ENCODE measurements at regions not wholly inside any gene's neighbourhood (a gene's known extent, or its start where the extent isn't known, plus 50 kb on each side); places are given as distances from the start of the nearest gene placed in this dataset.

DNA sequence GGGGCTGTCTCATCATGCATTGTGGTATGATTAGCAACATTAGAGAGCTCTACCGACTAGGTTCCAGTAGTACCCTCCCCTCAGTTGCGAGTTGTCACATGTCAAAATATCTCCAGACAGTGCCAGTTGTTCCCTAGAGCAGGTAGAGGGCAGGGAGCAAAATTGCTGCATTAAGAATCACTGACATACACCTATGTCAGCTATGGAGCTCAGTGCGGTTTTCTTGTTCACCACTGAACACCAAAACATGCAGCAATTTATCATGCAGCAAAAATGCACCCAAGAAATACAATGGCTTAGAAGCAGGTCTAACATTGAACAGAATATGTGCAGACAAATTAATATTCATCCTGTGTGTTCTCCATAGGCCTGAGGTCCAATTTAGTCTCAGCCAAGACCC, 186.9 kb upstream of the STARD13 start:
- DNase-seq, result no peak

DNA sequence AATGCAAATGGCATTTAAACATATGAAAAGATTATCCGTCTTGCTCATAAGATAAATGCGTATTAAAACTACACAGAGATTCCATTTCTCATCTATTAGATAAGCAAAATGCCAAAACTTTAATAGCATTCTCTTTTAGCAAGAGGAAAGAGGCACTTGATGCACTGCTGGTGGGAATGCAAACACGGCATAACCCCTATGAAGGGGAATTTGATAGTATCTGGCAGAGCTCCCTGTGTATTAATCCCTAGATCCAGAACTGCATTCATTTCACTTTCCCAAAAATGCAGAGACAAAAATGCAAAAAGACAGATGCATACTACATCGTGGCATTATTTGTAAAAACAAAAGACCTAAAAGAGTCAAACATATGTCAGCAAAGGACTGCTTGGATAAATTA, 193.6 kb upstream of the STARD13 start:
- no peak for DNase-seq

DNA sequence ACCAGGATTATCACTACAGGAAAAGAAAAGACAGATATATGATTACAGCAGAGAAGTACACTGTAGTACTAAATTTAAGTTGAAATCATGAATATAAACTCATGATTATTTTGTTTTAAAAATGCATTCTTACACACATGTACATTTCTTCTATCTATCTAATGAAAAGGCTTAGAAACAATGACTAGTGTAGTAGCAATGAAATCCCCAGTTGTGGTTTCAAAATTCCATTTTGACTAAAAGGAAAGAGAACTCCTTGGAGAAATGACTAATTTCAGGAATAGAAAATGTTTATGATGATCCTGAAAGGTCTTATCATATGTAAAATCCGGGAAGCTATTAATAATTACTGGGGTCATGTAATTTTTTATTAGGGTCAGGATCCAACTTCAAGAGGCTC, 195.0 kb upstream of the STARD13 start:
- DNase-seq, result no peak

DNA sequence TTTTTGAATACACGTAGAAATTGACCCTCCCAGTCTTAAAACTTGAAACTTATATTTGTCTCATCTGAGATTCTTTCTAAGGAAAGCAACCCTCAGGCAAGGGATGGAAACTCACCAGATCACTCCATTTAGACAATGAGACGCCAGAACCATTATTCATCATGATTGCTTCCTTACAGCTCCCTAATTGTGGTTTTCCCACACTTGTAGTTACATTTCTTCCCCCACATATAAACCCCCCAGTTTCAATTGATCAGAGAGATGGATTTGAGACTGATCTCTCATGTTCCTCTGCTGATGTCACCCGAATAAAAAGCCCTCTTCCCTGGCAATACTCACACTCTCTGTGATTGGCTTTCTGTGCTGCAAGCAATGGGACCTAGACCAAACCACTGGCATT, 197.9 kb upstream of the STARD13 start:
- DNase-seq, result no peak

DNA sequence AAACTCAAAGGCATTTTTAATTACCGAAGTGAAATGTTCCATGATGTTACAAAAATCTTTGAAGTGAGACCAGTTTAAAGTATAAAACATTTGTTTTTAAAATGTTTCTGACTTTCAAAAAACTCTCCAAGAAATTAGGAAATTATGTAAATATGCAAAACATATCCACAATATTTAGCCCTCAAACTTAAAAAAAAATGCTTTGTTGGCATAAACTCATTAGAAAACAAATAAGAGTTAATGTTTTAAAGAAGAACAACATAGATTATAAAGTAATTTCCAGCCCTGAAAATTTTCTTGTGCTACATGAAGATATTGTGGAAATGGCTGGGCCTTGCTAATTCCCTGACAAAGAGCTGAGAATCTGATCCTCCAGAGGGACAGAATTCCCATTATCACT, 199.7 kb upstream of the STARD13 start:
- no peak for DNase-seq

DNA sequence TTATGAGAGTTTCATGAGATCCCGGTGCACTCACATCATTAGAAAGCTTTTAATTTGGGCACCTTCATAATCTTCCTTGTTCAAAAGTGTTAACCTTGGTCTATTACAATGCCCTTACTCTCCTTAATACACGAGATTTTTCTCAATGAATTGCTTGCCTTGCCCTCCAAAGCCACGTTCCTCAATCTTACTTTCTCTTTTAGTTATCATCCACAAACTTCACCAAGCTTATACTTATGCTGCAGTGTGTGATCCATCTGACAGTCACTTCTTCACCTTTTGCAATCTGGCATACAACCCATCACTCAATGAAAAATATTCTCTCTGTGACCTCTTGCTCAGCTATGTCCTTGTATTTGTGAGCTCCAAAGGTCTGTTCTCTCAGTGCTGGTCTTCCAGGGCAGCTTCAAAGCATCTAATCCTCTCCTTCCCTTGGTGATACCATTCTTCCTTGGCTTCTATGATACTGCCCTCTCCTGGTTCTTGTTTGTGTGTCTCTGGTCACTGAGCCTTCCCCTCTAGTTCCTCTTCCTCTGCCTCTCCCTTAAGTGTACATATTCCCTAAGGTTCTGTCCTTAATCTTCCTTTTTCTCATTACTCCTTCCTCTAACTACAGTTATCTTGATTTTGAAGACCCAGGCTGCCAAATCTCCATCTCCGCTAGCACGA, 202.2 kb upstream of the STARD13 start:
- DNase-seq, result no peak

DNA sequence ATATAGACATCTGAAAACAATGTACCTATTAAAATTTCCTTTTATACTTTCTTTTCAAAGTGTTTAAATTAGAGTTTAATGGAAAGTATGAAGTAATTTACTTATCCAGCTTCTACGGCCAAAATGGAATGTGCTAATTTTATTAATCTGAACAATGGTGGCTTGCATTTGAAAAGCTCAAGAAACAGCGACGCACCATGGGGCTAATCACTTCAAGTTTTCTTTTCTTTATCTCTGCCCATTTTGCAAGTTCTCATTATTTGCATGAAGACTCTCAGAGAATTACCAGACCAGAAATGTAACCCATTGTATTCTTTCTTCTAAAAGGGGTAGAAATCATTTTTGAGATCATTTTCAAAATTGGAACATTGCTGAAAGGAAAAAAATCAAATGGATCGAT, 204.0 kb upstream of the STARD13 start:
- DNase-seq, result no peak

DNA sequence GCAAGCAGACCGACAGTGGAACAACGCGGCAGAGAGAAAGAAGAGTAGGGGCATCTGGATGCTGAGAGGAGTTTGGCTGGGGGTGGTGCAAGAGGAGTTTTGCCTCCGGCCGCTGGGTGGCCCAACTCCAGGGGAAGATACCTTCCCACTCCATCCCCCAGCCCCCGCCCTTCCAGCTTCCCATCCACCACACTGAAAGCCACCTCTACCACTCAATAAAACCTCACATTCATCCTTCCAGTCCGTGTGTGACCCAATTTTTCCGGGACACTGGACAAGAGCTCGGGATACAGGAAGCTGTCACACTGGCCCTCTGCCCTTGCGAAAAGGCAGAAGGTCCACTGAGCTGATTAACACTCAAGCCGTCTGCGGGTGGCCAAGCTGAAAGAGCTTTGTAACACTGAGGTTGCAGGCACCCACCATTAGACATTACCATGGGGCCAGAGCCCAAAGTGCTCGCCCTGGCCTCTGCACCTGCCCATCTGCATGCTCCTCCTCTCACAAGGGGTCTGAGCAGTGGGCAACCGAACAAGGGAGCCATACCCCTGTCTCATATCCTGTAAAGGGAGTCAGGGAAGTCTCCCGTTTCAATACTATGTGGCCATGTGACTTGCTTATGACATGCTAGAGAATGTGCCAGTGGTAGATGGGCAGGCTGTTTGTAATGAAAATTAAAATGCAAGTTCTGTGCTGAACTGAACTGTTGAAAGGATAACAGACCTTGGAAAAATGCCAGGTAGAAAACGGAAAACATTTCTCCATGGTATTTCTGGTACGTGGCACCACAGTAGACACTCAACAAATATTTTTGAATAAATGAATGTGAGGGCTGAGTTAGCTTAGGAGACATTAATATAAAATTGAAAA, 205.1 kb upstream of the STARD13 start:
- no peak for DNase-seq

DNA sequence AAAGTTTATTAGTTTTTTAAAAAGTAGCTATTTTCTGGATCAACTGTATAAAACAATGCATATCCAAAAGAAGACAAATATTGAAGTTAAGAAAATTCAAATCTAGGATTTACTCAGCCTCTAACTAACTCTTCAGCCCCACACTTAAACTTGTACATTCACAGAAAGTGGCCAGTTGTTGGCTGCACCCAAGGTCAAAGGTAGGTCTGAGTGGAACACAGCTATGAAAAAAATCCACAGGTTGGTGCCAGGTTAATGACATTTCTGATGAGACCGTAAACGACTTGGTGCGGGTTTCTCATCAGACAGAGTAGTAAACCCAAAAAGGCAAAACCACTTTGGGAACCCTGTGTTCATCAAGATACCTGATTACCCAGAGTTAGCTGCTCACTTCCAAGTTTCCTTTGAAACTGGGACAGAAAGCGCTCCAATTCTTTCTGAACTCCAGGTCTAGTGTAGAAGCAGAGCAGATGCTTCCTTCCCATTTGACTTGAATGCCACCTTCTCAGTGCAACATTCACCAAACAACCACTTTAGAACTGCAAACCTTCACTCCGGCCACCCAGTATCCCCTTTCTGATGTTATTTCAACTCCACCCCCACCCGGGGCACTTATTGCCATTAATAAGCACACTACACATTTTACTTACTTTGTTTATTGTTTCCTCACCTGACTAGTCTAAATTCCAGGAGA, 208.3 kb upstream of the STARD13 start:
- DNase-seq, result no peak

DNA sequence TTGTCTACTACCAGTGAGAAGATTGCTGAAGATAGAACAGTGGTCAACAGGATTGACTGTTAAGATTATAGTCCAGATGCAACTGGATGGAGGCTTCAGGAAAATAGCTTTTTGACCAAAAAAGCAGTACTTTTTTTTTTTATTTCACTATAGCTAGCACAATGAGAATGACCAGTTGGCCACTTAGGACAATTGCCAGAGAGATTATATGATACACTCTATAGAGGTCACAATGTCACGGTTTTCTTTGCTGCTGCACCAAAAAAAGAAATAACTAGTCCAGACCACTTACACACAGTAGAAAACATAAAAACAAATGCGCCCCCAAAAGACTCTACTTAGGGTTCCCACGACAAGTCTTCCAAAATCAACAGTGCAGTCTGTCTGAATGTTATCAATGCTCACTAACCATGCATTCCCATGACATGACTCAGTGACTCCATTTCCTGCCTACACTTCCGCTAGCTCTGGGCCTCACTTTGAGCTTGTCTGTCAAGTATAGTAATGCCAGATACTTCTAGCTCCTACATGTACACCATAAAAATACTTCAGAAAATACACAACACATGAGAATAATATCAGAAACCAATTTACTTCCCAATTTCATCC, 209.1 kb upstream of the STARD13 start:
- no peak for DNase-seq

DNA sequence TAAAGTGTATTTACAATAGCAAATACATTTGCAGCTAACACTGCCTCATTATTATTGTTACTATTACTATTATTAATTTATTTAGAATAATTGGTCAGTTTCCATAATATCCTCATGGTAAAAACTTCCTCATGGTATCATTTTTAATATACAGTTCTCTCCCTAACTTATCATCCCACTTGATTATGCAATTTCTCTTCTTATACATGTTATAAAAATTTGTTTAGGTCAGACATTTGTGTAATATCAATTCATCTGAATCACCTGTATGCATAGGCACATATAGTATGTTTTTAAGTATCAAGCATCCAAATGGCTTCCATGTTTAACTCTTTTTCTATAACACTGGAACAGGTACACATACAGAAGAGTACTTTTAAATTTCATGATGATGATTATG, 210.8 kb upstream of the STARD13 start:
- no peak for DNase-seq

DNA sequence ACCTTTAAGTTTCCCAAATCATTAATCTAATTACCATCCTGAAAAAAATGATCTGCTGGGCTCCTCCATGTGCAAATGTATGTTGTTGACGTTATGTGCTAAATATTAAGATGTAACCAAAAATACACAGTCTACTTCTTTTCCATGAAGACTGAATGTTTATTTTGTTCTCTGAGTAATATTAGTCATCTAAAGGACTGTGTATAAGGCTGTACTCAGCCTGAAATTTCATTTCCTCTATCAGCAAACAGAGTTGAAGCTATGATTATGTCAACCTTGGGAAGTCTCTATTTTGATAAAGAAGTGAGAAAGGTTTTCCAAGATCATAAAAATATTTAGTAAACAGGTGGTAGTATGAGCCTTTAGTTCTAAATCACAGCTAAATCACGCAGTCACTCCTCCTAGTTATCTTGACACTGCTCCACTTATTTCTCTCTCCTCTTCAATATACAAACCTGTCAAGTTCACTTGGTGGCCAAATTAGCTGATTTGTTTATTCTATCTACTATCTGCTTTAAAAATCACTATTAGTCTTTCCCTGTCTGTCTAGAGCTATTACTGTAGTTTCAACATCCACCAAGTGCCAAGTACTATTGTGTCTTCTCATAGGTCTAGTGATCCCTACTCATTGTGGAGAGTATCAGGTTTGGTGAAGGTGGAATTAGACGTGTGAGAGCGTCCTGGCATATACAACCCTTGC, 211.7 kb upstream of the STARD13 start:
- DNase-seq, result no peak

DNA sequence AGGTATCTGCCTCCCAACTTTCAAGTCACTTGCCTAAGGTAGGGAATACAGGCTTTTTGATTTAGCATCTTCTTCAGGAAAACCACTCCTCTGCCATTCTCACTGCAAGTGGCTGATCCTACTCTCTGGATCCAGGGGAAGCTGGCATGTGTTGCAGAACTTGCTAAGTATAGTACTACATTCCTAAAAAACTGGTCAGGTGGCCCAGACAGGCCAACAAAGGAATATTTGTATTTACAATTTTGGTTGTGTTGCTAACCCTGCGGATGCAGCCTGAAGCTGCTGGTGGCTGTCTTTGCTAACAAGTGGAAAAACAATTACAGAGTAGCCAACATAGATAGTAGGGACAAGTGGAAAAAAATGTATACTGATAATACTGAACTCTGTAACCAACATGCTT, 222.5 kb upstream of the STARD13 start:
- no peak for DNase-seq

DNA sequence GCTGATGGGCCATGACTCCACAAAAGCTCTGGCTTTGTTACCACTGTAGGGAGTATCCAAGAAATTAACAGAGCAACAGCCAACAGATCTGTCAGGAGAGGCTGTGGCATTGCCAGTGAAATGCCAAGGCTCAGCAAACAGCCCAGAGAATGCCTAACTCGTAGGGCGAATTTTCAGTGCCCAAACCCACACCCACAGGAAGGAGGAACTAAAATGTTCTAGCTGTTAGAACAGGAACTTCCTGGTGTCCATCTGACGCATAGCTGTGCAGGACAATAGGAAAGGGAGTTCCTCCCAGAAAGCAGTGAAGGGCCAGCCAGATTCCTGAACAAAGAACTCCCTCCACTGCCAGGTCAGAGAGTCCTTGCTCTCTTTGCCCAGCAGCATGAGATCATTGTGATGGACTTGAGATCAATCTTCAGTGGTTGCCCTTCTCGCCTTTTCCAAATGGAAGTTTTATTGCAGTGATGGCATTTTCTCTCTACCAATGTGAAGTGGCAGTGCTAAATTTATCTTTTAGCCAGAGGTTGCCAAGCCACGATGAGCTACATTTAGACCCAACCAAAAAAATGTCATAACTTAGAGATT, 224.2 kb upstream of the STARD13 start:
- no peak for DNase-seq

DNA sequence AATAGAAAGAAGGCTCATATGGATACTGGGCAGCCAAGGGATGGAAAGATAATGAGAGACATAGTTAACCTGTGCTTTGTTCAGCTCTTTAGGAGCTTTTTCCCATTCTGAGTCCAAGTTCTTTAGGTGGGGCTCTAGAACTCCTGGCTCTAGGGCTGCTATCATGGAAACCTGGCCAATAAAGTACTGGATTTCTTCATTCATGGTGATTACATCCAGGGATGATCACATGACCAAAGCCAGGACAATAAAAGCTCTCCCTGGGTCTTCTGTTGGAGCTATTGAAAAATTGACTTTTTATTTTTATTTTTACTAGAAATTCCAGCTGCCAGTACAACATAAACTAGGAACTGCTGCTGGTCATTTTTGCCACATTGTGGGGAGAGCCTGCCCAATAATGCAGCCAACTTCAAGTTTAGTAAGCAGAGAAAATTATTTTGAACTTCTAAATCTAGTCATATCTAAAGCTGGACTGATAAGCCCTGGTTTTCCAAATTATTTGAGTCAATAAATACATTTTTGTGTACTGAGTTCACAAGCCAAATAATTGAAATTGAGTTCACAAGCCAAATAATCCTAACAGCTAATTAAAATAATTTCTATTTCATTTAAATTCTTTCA, 224.9 kb upstream of the STARD13 start:
- DNase-seq, result no peak

DNA sequence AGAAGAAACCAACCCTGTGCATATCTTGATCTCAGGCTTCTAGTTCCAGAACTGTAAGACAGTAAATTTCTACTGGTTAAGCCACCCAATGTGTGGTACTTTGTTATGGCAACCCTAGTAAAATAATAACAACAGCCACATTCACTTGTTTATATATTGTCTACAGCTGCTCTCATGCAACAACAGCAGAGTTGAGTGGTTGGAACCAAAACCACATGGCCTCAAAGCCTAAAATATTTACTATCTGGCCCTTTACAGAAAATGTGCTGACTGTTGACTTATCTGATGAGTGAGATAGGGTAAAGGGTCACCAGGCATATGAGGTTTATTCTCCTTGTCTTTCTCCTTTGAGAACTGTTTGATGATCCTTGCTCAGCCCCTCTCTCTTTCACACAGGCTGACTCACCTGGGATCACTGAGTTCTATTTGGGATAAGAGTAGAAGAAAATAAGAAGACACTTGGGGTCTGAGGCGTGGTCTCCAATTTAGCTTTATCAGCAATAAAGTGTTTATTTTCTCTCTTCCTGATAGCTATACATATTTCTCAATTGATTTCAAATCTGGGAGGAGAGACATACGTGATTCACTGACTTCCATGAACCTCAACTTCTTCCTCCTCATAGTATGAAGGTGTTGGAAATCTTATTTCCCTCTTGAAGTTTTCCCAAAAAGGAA, 227.5 kb upstream of the STARD13 start:
- no peak for DNase-seq

DNA sequence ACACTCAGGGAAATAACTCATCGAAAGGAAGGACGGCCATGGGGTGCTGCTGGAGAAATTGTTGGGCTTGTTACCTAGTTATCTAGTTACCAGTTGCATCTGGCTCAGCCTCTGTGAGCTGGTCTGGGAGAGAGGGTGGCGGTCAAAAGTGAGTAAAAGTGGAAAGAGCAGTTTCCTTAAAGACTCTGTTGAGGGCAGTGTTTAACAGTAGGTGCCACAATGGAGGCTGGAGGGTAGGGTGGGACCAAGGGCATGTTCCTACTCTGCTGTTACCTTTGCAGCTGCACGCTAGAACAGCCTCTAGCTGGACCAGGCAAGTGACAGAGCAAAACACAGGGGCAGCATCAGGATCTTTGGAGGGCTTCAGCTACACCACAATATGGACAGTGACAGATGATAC, 228.8 kb upstream of the STARD13 start:
- DNase-seq, result no peak

DNA sequence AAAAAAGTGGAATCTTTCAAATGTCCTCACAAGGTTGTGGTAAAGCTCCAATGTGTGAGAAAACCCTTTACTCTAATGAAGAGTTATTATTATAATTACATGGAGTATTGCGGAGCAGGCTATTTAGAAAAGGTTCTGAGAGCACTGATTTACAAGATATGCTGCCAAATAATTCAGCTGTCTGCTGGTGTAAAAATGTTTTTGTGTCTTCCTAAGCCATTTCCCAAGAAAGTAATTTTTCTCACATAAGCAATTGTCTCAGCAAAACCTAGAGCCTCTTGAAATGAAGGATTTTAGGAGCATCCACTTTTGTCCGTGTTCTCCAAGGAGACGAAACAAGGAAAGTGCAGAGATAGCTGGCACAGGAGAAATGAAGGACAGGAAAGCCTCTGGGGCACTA, 229.6 kb upstream of the STARD13 start:
- DNase-seq, result no peak

DNA sequence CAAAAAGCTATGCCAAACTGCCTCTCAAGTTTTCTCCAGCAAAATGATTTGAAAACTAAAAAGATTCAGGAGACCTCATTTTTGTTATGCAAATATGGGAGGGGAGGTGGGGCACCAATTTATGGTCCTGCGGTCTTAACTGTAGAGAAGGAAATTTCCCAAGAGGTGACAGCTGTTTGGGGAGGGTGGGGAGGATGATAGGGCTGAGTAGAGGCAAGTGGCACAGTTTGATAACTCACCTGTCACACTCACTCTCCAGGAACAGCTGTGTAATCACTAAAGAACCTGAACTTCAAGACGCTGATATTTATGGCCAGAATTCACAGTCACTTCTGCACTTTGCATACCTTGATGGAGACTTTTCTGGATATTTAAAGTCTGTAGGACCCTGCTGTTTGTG, 232.9 kb upstream of the STARD13 start:
- DNase-seq, result no peak

DNA sequence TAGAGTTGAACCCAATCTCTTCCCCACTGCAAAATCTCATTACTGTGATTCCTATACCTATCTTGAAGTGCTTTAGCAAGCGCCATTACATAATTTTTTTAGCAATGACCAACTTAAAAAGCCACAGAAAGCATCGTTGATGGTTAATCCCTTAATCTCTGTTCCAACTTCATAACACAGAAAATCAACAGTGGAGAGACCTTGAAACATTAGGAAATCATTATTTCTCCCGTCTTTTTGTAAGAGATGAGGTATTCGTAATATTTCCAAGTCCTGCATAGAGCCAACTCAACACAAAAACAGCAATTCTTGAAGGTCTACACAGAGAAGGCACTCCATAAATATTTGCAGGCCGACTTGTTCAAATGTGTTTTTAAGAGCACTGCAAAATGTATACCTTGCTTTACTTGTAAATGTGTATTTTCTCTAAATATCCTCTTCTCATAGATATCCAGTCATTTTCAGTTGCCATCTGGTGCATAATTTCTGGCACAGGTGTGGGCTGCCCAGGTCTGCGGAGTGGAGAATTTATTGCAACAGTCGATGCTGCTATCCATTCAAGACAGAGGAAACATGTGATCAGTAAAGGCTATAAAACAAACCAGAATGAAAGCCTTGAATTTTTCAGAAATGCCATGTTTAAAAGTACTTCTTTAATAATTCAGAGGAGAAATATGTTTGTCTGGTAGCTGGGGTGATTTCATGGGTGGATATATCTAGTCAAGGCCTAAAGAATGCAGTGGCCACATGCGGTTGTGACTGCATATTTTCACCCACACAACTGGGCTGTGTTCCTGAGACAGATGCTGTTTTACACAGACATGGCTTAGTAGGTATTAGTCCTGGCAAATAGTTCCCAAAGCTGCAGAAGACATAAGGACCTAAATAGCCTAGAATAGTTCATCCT, 234.3 kb upstream of the STARD13 start:
- no peak for DNase-seq

Data from SIG-M5 (cell line).